ENCODE measurements at regions not wholly inside any gene's neighbourhood (a gene's known extent, or its start where the extent isn't known, plus 50 kb on each side); places are given as distances from the start of the nearest gene placed in this dataset.

GRCh38 chrX:10795721-10796120 is 175.3 kb upstream of the MID1 start:
- Histone ChIP-seq H3K9me3 (replicated peaks; ENCODE audit: control insufficient read depth, insufficient read depth, low read length) (no peaks in the 10 kb centered on the region), H3K9me1 (replicated peaks; ENCODE audit: control insufficient read depth, extremely low read depth, insufficient read depth, low read length) (no peaks in the 10 kb centered on the region), H3K36me3 (ENCODE audit: control insufficient read depth in 2 of 2, extremely low read depth in 1 of 2, insufficient read depth in 2 of 2, low read length in 2 of 2) (no peaks in the 10 kb centered on the region), H3K4me2 (ENCODE audit: insufficient read depth, low read length) (no peak overlapping the region), H3K27ac (ENCODE audit: insufficient read depth, low read depth, low read length) (no peak overlapping the region), H3K27me3 (ENCODE audit: control insufficient read depth in 2 of 2, insufficient read depth in 2 of 2, low read length in 2 of 2) (no peaks in the 10 kb centered on the region), H3K4me1 (ENCODE audit: control insufficient read depth, extremely low read depth, insufficient read depth, low read length) (no peaks in the 10 kb centered on the region), H3K9ac (replicated peaks; ENCODE audit: extremely low read depth, insufficient read depth, low read length) (no peak overlapping the region), H3K79me2 (ENCODE audit: control insufficient read depth, insufficient read depth, low read length) (no peaks in the 10 kb centered on the region), H2AFZ (ENCODE audit: low read depth, low read length) (no peak overlapping the region), H4K20me1 (replicated peaks; ENCODE audit: control insufficient read depth, extremely low read depth, insufficient read depth, low read length) (no peaks in the 10 kb centered on the region), H3K4me3 (replicated peaks in 1 of 3; ENCODE audit: insufficient read depth in 1 of 3, low read depth in 1 of 3, low read length in 3 of 3) (no peak overlapping the region)
- no peak for FAIRE-seq
- TF ChIP-seq MYC (IDR thresholded peaks at IDR 0.05; ENCODE audit: low read depth, low read length) (no peak), FOS (IDR thresholded peaks at IDR 0.05; ENCODE audit: borderline replicate concordance, insufficient read depth, low read length) (no peak), GATA2 (IDR thresholded peaks at IDR 0.05; ENCODE audit: insufficient read depth, insufficient read length, low read depth, low read length) (no peak), JUN (IDR thresholded peaks at IDR 0.05; ENCODE audit: borderline replicate concordance, insufficient read depth, insufficient read length, low read depth) (no peak), MAX (IDR thresholded peaks at IDR 0.05; ENCODE audit: insufficient read depth, insufficient read length) (no peak), POLR2AphosphoS5 (IDR thresholded peaks at IDR 0.05; ENCODE audit: insufficient read depth, low read depth, low read length) (no peak), CTCF (IDR thresholded peaks at IDR 0.05; ENCODE audit: extremely low read depth in 1 of 2, insufficient read depth in 1 of 2, low read depth in 1 of 2, low read length in 2 of 2) (no peak), POLR2A (IDR thresholded peaks at IDR 0.05; ENCODE audit: low read depth, low read length) (no peak)
- ChIA-PET CTCF (no interaction called here), POLR2A (no interaction called here)
- DNase-seq (ENCODE audit: low read depth, low spot score) = no peak
- dilution Hi-C loops (cut with MboI; ENCODE audit: extremely low pct_ligation_motif_present, low sequenced_read_pairs) = no loop called here
- BruUV-seq (replicated peaks) = no TSS peak
- intact Hi-C loops (cut with micrococcal nuclease) = no loop called here

Data from endothelial cell of umbilical vein (primary cell).